GM12891 (cell line): ENCODE measurements at regions not wholly inside any gene's neighbourhood (a gene's known extent, or its start where the extent isn't known, plus 50 kb on each side); places are given as distances from the start of the nearest gene placed in this dataset.

Experiments
- DNase-seq: peaks from one replicate; pipeline ENCODE4 v3.0.0; 2011; ENCODE audit warnings: low spot score; ENCODE audit not compliant: insufficient read length
- FAIRE-seq: peaks from 2 replicates; lab custom pipeline; 2011; peaks lifted over from hg19 to GRCh38; lab: Jason Lieb, UNC
- PAX5 ChIP-seq: IDR thresholded peaks from 2 replicates; pipeline ENCODE4 v1.6.1; 2011; ENCODE audit warnings: low read length, moderate library complexity, mild to moderate bottlenecking; ENCODE audit not compliant: insufficient read depth, severe bottlenecking
- POLR2A ChIP-seq: IDR thresholded peaks from 2 replicates; pipeline ENCODE4 v1.6.1; 2011; ENCODE audit warnings: low read depth, low read length, control low read depth
- POLR2AphosphoS5 ChIP-seq: IDR thresholded peaks from 2 replicates; pipeline ENCODE4 v1.6.1; 2011; ENCODE audit warnings: low read depth, low read length, control low read depth
- POU2F2 ChIP-seq: IDR thresholded peaks from 2 replicates; pipeline ENCODE4 v1.6.1; 2011; ENCODE audit warnings: low read depth, mild to moderate bottlenecking, control low read depth, low read length, moderate library complexity
- SPI1 ChIP-seq: IDR thresholded peaks from 2 replicates; pipeline ENCODE4 v1.6.1; 2011; ENCODE audit warnings: low read depth, low read length, control low read depth
- TAF1 ChIP-seq: IDR thresholded peaks from 2 replicates; pipeline ENCODE4 v1.6.1; 2011; ENCODE audit warnings: low read depth, low read length, control low read depth

DNA sequence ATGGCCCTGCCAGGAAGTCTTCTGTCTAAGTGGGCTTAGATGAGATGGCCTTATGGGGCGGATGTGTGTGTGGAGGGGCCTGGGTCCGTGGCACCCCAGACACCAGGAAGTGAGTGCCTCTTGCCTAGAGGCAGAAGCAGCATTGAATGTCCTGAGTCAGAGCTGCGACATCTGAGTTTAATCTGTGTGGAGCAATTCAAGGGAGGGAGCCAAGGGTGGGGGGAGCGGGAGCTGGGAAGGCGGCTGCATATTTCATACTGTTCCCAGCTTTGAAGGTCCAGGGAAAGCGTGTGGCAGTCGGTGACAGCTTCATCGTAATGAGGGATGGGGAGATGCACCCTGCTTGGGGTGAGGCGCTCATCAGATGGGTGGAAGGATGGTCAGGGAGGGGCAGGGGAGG is 73.5 kb upstream of the THY1 start:
- FAIRE-seq (no peak), DNase-seq (no peak)
- TF ChIP-seq SPI1 (no peak), POLR2AphosphoS5 (no peak), PAX5 (no peak), TAF1 (no peak), POU2F2 (no peak), POLR2A (no peak)

DNA sequence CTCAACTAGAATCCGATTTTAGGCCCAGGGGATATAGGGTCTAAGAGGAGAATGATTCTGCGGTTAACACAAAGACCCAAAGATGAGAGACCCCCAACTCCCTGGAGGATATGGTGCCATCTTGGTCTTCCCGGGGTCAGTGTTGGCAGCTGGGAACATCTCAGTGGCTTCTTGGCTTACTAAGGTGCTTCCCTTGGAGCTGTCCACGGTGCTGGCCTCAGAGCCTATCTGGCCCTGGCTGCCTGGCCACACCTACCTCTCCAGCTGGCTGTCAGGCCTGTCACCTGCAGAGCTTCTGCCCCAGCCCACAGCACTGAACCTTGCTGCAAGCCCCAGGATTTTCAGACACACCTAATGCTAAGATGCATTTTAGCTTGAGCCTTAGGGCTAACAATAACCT is 70.7 kb upstream of the THY1 start:
- no peak for DNase-seq
- FAIRE-seq: no peak
- TF ChIP-seq SPI1: no peak
- TF ChIP-seq POU2F2: no peak
- TF ChIP-seq TAF1: no peak
- TF ChIP-seq PAX5: no peak
- TF ChIP-seq POLR2A: no peak
- no peak for TF ChIP-seq POLR2AphosphoS5

DNA sequence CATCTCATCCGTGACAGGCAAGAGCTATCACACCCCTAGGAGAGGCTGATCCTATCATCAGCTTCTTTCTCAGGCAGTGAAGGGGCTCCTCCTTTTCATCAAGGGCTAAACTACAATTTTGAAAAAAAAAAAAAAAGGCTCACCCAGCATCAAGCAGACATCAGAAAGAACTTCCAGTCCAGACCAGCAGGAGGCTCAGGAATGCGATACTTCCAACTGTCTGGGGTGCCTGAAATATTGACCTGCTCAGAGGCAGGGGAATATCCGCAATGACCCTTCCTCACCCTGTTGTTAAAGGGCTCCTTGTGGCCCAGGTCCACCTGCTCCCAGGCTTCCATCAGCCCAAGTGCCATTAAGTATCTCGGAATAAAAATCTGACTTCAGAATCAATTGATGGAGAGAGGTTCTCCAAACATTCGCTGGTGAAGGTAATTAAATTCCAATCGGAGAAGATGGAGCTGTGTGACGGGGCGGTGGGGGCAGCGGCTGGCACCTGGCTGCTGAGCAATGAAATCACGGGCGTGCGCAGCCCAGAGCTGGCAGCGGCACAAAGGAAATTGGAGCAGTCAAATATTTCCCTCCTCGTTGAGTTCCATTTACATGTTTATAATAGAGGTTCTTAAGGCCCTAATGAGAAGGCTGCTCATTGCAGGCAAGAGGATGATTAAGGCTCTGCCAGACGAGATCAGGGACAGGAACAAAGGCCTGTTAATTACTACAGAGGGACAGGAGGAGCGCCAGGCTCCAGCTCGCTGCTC is 69.0 kb upstream of the THY1 start:
- FAIRE-seq (no peak), DNase-seq (no peak)
- TF ChIP-seq PAX5: no peak
- TF ChIP-seq POLR2AphosphoS5: no peak
- TF ChIP-seq POU2F2: no peak
- TF ChIP-seq SPI1: no peak
- TF ChIP-seq POLR2A: no peak
- TF ChIP-seq TAF1: no peak

DNA sequence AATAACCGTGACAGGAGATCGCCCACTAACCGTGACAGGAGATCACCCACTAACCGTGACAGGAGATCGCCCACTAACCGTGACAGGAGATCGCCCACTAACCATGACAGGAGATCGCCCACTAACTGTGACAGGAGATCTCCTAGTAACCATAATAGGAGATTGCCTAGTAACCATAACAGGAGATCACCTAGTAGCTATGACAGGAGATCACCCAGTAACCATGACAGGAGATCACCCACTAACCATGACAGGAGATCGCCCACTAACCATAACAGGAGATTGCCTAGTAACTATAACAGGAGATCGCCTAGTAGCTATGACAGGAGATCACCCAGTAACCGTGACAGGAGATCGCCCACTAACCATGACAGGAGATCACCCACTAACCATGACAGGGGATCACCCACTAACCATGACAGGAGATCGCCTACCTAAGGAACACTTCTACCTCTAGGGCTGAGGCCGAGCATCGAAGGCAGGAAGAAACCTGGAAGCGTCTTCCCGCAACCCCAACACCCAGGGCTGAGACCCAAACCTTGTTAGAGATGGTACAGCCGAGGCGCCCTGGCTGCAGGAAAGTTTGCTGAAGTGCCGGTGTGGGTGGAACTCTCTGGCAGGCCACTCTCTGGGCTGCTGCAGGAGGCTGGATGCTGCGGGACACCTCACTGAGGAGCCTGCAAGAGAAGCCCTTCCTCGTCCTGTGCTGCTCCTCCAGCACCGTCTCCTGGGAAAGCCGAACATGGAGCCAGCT is 67.5 kb upstream of the THY1 start:
- no peak for DNase-seq
- TF ChIP-seq POU2F2: no peak
- TF ChIP-seq SPI1: no peak
- TF ChIP-seq POLR2AphosphoS5: no peak
- no peak for TF ChIP-seq PAX5
- no peak for TF ChIP-seq TAF1
- TF ChIP-seq POLR2A: no peak
- no peak for FAIRE-seq

DNA sequence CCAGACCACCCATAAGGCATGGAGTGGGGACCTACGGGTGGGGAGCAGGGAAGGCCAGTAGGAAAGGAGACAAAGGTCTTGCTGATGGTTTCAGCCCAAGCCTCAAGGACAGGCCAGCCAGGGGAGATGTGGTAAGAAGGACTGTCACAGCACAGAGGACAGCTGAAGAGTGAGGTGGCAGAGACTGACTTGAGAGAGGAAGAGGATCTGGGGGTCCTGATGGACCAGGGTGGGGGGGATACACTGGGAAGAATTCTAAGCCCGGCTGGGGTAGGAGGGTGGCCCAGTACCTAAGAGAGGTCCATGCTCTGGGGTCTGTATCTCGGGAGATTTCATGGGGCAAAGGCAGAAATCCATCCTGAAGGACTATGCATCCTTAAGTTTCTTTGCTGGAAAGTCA is 66.1 kb upstream of the THY1 start:
- DNase-seq (no peak), FAIRE-seq (no peak)
- no peak for TF ChIP-seq SPI1
- no peak for TF ChIP-seq PAX5
- TF ChIP-seq POU2F2: no peak
- TF ChIP-seq POLR2AphosphoS5: no peak
- no peak for TF ChIP-seq TAF1
- TF ChIP-seq POLR2A: no peak

DNA sequence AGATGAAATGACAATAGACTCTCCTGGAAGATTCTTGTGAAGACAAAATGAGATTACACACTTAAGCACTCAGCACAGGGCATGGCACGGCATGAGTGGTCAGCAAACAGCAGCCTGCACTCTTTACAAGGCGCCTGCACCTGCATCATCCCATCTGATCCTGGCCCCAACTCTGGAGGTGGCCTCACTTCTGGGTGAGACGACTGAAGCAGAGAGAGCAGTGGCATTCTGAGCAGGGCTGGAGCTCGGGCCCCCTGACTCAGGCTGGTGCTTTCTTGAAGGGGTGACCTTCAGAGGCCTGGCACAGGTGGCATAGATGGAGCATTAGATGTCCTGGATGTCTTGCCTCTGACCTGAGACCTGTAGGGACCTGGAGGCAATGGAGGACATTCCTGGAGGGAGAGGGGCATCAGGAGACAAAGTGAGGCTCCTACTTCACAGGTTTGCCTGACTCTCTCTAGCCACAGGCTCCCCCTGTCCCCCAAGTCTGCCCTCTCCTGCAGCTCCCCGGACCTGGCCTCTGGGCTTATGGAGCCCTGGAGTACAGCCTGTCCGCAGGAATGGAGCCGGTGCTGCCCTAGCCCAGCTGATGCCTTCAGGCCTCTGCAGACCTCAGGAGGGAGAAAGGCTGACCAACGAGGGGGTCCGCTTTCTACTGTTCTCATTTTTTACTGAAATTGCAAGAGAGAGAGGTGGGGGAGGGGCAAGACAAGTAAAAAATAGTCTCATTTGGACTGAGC is 65.5 kb upstream of the THY1 start:
- no peak for TF ChIP-seq PAX5
- TF ChIP-seq POU2F2: no peak
- TF ChIP-seq POLR2AphosphoS5: no peak
- no peak for TF ChIP-seq TAF1
- TF ChIP-seq SPI1: no peak
- no peak for TF ChIP-seq POLR2A
- FAIRE-seq (no peak), DNase-seq (no peak)

DNA sequence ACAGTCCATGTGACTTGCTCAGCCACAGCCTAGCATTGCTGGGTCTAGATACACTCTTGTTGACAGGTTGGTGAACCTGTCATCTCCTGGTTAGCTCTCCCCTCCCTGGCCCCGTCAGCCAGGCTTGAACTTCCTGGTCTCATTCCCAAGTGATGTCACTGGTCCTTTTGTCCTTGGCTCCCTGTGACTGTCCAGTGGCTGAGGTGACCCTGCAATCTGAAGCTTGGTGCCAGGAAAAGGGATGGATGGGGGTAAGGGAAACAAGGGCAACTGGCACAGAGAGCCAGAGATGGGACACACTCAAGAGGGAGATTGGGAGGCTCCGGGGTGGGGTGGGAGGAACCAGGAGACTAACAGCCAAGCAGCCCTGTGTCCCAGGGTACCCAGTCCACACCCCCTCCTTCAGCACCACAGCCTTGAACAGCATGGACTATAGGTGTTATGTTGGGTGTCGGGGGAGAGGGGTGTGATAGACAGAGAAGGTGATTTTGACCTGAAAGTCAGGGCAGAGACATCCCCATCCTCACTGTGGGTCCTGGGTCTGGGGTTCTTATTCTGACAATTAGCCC is 63.8 kb upstream of the THY1 start:
- DNase-seq (no peak), FAIRE-seq (no peak)
- no peak for TF ChIP-seq TAF1
- no peak for TF ChIP-seq POU2F2
- no peak for TF ChIP-seq POLR2A
- no peak for TF ChIP-seq POLR2AphosphoS5
- TF ChIP-seq PAX5: no peak
- TF ChIP-seq SPI1: no peak

DNA sequence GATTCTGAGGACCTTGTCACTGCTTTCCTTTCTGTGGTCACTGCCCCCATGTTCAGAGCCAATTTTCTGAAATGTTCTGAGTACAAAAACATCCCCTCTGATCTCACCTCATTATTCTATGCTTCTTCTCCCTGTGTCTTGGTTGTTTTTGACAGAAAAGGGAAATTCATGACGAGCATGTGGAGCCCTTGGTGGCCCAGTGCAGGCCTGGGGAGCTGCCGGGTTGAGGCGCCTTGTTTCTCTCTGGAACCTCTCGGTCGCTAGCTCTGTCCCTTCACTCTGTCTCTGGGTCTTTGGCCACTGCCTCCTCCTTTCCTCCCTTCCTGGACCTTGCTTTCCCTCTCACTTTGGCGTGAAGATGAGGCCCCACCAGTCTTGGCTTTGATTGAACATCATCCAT is 63.0 kb upstream of the THY1 start:
- DNase-seq (no peak), FAIRE-seq (no peak)
- no peak for TF ChIP-seq POU2F2
- TF ChIP-seq POLR2A: no peak
- TF ChIP-seq SPI1: no peak
- TF ChIP-seq TAF1: no peak
- TF ChIP-seq POLR2AphosphoS5: no peak
- no peak for TF ChIP-seq PAX5

DNA sequence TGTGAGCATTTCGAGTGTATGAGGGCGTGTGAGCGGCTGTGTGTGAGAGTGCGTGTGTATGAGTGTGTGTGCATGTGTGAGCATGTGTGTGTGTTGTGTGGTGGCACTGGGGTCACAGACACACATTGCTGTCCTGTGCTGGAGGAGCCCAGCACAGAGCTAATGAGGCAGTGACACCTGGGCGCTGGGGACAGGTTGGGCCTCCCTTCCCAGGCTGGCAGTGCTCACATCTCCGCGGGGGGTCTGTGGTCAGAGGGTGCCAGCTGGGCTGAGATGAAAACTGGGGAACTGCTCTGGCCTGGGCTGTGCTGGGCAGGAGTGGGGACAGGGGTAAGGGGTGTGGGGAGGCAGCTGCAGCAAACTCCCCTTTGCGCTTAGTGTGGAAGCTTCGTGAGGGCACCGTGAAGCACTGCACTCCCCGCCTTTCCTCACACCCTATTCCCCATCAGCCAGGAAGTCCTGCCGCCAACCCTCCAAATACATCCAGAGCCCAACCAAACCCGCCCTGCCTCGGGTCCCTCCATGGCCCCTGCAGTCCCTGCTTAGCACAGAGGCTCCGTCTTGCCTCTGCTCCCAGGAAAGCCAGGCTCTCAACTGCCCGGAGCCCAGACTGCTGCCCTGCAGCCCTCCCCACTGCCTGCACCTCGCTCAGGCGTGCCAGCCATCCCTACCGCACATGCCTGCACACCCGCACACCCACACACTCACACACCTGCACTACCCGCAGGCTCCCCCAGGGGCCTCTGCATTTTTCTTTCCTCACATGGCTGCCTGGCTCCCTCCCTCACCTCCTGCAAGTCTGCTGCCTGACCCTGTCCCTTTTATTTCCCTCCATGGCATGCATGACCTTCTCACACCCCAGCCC is 62.0 kb upstream of the THY1 start:
- peak; percentile 16 for FAIRE-seq
- TF ChIP-seq POU2F2: no peak
- DNase-seq: no peak
